ENCODE measurements at regions not wholly inside any gene's neighbourhood (a gene's known extent, or its start where the extent isn't known, plus 50 kb on each side); places are given as distances from the start of the nearest gene placed in this dataset.

- no peak for DNase-seq (ENCODE audit: low read depth in 2 of 2, low spot score in 1 of 2)
These were observed 89.6 kb downstream of the RBFOX3 start for GRCh38 chr17:79521225-79521624.

GRCh38 chr17:79520167-79521165 is 90.4 kb downstream of the RBFOX3 start:
- no peak for DNase-seq (ENCODE audit: low read depth in 2 of 2, low spot score in 1 of 2)

DNA sequence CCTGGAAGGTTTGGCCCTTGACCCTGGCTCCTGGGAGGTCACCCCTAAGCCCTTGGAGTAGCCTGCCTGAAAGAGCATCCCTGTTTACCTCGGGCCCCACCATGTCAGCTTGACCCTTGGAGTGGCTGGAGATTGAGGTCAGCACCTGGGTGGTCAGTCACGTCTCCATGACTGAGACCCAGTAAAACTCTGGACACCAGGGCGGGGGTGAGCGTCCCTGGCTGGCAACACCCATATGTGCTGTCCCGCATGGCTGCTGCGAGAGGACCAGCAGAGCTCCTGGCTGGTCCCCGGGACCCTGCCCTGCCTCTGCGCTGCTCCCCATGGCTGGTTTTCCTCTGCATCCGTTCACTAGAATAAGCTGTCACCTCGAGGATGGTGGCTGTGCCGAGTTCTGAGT is 91.2 kb downstream of the RBFOX3 start:
- no peak for DNase-seq (ENCODE audit: low read depth in 2 of 2, low spot score in 1 of 2)

GRCh38 chr17:79518585-79519523 is 92.0 kb downstream of the RBFOX3 start:
- no peak for DNase-seq (ENCODE audit: low read depth in 2 of 2, low spot score in 1 of 2)

- DNase-seq (ENCODE audit: low read depth in 2 of 2, low spot score in 1 of 2) = no peak
These were observed 92.8 kb downstream of the RBFOX3 start for GRCh38 chr17:79517827-79518584.

GRCh38 chr17:79515646-79516571 is 94.9 kb downstream of the RBFOX3 start:
- DNase-seq (ENCODE audit: low read depth in 2 of 2, low spot score in 1 of 2) = no peak

DNA sequence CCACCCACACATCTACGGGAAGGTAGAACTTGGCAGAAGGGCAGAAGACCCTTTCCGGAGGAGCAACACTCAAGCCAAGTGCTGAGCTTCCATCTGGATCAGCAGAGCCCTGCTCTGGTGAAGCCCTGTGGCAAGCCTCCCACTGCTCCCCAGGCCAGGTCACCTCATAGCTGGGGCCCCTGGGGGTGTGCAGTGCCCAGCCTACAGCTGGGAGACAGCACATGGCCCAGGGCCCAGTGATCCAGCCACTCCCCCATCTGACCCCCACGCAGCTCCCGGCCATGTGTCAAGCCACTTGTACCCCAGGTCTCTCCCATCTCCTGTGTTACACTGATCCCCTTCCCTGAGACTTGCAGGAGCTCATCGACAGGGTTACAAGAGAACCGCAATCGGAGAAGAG is 95.7 kb downstream of the RBFOX3 start:
- no peak for DNase-seq (ENCODE audit: low read depth in 2 of 2, low spot score in 1 of 2)

- DNase-seq (ENCODE audit: low read depth in 2 of 2, low spot score in 1 of 2) = no peak
These were observed 96.9 kb downstream of the RBFOX3 start for GRCh38 chr17:79513820-79514535.

GRCh38 chr17:79513206-79513605 is 97.6 kb downstream of the RBFOX3 start:
- no peak for DNase-seq (ENCODE audit: low read depth in 2 of 2, low spot score in 1 of 2)

DNA sequence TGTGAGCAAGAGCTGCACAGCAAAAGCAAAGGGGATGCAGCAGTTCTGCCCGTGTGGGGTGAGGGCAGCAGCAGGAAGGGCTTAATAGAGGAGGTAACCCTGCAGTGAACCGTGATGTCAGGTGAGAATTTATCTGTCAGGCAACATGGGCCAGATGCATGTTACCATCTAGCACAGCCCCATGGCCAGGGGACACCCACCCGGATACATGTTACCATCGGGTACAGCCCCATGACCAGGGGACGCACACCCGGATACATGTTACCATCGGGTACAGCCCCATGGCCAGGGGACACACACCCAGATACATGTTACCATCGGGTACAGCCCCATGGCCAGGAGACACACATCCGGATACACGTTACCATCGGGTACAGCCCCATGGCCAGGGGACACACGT is 99.4 kb downstream of the RBFOX3 start:
- no peak for DNase-seq (ENCODE audit: low read depth in 2 of 2, low spot score in 1 of 2)

DNA sequence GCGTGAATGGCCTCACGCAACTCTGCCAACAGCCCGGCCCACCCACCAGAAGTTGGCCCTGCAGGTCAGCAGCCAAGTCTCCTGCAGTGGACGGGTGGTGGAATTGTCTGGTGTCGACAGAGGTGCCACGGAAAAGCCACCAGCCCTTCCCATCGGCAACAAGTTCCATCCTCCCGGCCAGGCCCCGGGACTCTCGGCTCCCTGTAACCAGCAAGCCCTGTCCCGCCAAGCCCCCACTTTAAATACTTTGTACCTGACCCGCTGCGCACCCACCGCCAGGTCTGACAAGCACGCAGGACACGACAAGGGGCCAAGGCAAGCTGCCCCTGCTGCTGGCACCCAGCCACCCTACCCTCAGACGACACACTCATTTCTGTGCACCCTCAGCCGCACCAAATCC is 100.8 kb downstream of the RBFOX3 start:
- DNase-seq (ENCODE audit: low read depth in 2 of 2, low spot score in 1 of 2) = no peak

DNA sequence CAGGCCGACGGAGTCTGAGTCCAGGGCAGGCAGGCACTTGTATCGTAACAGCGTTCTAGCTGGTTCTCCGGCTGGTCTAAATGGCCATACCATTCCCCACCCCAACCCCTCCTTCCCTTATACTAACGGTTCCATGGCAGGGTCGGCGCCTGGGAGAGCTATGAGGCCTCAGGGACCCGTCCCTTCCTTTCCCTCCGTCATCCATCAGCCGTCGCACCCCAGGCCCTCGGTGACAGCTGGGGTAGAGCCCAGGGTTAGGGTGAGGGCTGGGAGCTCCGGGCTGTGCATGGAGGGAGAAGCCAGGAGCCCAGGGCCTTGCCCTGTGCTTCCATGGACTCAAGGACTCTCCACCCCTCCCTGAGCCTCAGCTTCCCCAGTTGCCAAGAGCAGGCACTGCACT is 101.4 kb downstream of the RBFOX3 start:
- no peak for DNase-seq (ENCODE audit: low read depth in 2 of 2, low spot score in 1 of 2)

DNA sequence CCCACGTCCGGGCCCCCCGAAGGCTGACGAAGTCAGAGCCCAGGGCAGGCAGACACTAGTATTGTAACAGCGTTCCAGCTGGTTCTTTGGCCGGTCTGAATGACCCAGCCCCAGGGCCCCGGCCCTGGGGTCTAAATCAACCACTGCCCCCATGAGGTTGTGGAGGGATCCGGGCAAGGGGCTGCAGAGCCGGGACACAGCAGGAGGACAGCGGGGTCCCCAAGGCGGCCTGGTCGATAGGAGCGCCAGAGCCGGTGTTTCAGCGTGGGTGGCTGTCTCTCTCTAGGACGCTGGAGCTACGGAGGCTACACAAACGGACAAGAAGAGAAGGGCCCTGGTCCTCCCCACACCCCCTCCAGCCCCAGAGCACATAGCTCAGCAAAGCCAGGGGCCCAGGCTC is 101.8 kb downstream of the RBFOX3 start:
- DNase-seq (ENCODE audit: low read depth in 2 of 2, low spot score in 1 of 2) = no peak

GRCh38 chr17:79508291-79508716 is 102.5 kb downstream of the RBFOX3 start:
- no peak for DNase-seq (ENCODE audit: low read depth in 2 of 2, low spot score in 1 of 2)

DNA sequence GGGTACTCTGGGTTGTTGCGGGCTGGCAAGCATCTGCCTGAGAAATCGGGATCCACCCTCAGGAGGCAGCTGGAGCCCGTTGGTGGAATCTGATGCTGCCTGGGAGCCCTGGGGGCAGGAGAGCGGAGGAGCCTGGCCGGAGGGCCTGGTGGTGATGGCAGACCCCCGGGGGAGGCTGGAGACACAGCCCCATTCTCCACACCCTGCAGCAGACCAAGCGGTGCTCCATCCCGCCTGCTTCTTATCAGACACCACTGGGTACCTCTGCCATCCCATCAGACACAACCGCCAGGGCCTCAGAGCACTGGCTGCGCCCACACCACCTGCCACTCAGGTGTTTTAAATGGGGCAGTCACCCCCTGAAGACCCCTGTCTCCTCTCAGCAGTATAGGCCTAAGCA is 103.9 kb downstream of the RBFOX3 start:
- DNase-seq (ENCODE audit: low read depth in 2 of 2, low spot score in 1 of 2) = no peak

GRCh38 chr17:79506150-79506870 is 104.5 kb downstream of the RBFOX3 start:
- DNase-seq (ENCODE audit: low read depth in 2 of 2, low spot score in 1 of 2) = no peak

DNA sequence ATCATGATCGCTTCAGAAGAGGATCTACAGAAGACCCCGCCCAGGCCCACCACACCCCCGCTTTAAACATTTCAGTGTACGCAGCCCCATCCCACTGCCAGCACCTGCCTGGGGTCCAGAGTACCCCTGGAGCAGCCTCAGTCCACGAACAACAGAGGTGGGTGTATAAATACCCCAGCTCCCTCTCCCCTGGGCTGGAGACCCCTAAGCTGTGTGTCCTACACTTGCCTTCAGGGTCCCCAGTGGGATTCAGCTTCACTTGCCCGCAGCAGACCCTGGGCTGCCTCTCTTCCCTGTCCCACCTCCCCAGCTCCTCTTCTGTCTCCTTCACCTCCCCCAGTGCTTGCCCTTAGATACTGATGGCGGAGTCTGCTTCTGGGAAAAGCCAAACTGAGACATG is 105.7 kb downstream of the RBFOX3 start:
- DNase-seq (ENCODE audit: low read depth in 2 of 2, low spot score in 1 of 2) = no peak

- DNase-seq (ENCODE audit: low read depth in 2 of 2, low spot score in 1 of 2) = no peak
These were observed 106.7 kb downstream of the RBFOX3 start for GRCh38 chr17:79504181-79504605.
